K562 (cell line): ENCODE measurements at regions not wholly inside any gene's neighbourhood (a gene's known extent, or its start where the extent isn't known, plus 50 kb on each side); places are given as distances from the start of the nearest gene placed in this dataset.

Experiments
- ATAC-seq: fragments of 200-7000 bp; cut with Tn5 transposase; 3 replicates; pipeline ENCODE4 v1.9.1; 2020; ENCODE audit warnings: moderate library complexity
- BruUV-seq: library from RNA; stranded (reverse); fragments of 400-500 nt; replicated peaks from 2 replicates; lab custom pipeline; 2021; lab: Mats Ljungman, UMichigan
- CTCF ChIA-PET: fragments of 300-600 bp; formaldehyde crosslinking; extraction: SDS; loops from one replicate; lab custom pipeline; 2021; ENCODE audit warnings: low intra/inter-chr PET ratio; lab: Yijun Ruan, JAX
- POLR2A ChIA-PET: fragments of 300-600, 350-650 bp; sonication (Branson Sonifier 250); formaldehyde crosslinking; extraction: SDS; loops from one replicate; lab custom pipeline; 2021; ENCODE audit warnings: antibody characterized with exemption, inconsistent platforms; lab: Yijun Ruan, JAX
- DNase-seq, 4 experiments: peaks; one replicate each; pipeline versions ENCODE4 v3.0.0 to v3.0.0-alpha.2; 2011 to 2018; ENCODE audit warnings: low spot score in 3 of 4, mixed read lengths in 3 of 4; ENCODE audit errors: extremely low read depth in 1 of 4
- FAIRE-seq: peaks from 2 replicates; lab custom pipeline; 2011; peaks lifted over from hg19 to GRCh38; lab: Jason Lieb, UNC
- H2AFZ ChIP-seq: 2 replicates; pipeline ENCODE4 v1.6.0; 2011; ENCODE audit warnings: low read depth, low read length, control low read depth, inconsistent platforms
- H3K27ac ChIP-seq: fragments of 200-600 bp; 3 replicates; pipeline ENCODE4 v1.8.0; 2011; ENCODE audit warnings: low read depth, mild to moderate bottlenecking, control low read depth, inconsistent platforms, low read length, moderate library complexity, mixed read lengths; ENCODE audit errors: extremely low read depth
- H3K27me3 ChIP-seq, 2 experiments: fragments of 300-600 bp in 1 of 2; 2 replicates in 1 of 2; 3 replicates in 1 of 2; pipeline versions ENCODE4 v1.6.0 to v1.8.0; 2011; ENCODE audit warnings: inconsistent platforms in 2 of 2, low read length in 2 of 2, mild to moderate bottlenecking in 1 of 2, mixed read lengths in 1 of 2, moderate library complexity in 1 of 2; ENCODE audit not compliant: control insufficient read depth in 2 of 2, insufficient read depth in 2 of 2
- H3K36me3 ChIP-seq: fragments of 300-600 bp; 3 replicates; pipeline ENCODE4 v1.8.0; 2011; ENCODE audit warnings: mild to moderate bottlenecking, low read length, inconsistent platforms; ENCODE audit not compliant: control insufficient read depth, insufficient read depth
- H3K4me1 ChIP-seq, 2 experiments: fragments of 200-600 bp in 1 of 2; replicated peaks in 1 of 2; 2 replicates in 1 of 2; 3 replicates in 1 of 2; pipeline versions ENCODE4 v1.5.1 to v1.8.0; 2011; ENCODE audit warnings: inconsistent platforms in 2 of 2, low read length in 2 of 2, mild to moderate bottlenecking in 1 of 2, mixed read lengths in 1 of 2, moderate library complexity in 1 of 2; ENCODE audit not compliant: control insufficient read depth in 2 of 2, insufficient read depth in 2 of 2
- H3K4me2 ChIP-seq: 2 replicates; pipeline ENCODE4 v1.6.1; 2011; ENCODE audit warnings: low read length, control low read depth, inconsistent platforms, mixed read lengths; ENCODE audit not compliant: insufficient read depth
- H3K4me3 ChIP-seq: fragments of 200-600 bp; sonication (generic), shearing (Covaris generic); 2 replicates; pipeline ENCODE4 v1.5.1; 2016; ENCODE audit warnings: control low read depth, inconsistent platforms
- H3K79me2 ChIP-seq: fragments of 200-600 bp; 3 replicates; pipeline ENCODE4 v1.8.0; 2011; ENCODE audit warnings: low read length, inconsistent platforms; ENCODE audit not compliant: control insufficient read depth, insufficient read depth
- H3K9ac ChIP-seq, 2 experiments: 2 replicates each; pipeline versions ENCODE4 v1.6.0 to v1.6.1; 2011; ENCODE audit warnings: low read depth in 2 of 2, low read length in 2 of 2, control low read depth in 1 of 2, inconsistent platforms in 1 of 2, mild to moderate bottlenecking in 1 of 2, mixed read lengths in 1 of 2; ENCODE audit not compliant: insufficient read depth in 1 of 2
- H3K9me1 ChIP-seq: one replicate; pipeline ENCODE4 v1.6.0; 2011; ENCODE audit warnings: inconsistent platforms, mild to moderate bottlenecking, low read length, moderate library complexity; ENCODE audit not compliant: control insufficient read depth, insufficient read depth
- H3K9me3 ChIP-seq: replicated peaks from 2 replicates; pipeline ENCODE4 v1.5.1; 2011; ENCODE audit warnings: low read depth, low read length, inconsistent platforms; ENCODE audit not compliant: control insufficient read depth, insufficient read depth
- H4K20me1 ChIP-seq: replicated peaks from 2 replicates; pipeline ENCODE4 v1.6.1; 2011; ENCODE audit warnings: low read length, inconsistent platforms, mixed read lengths; ENCODE audit not compliant: control insufficient read depth, insufficient read depth
- CCNT2 ChIP-seq: IDR thresholded peaks from 2 replicates; pipeline ENCODE4 v1.6.1; 2011; ENCODE audit warnings: borderline replicate concordance, low read depth, mild to moderate bottlenecking, moderate library complexity, mixed read lengths, low read length; ENCODE audit not compliant: insufficient read length; ENCODE audit errors: extremely low read depth
- CEBPB ChIP-seq: fragments of 450-650 bp; IDR thresholded peaks from 2 replicates; pipeline ENCODE4 v1.6.1; 2016; ENCODE audit warnings: missing genetic modification characterization, missing compliant biosample characterization
- E2F5 ChIP-seq: sonication (generic); formaldehyde crosslinking; IDR thresholded peaks from 2 replicates; pipeline ENCODE4 v1.8.0; 2022; ENCODE audit warnings: mild to moderate bottlenecking, missing genetic modification reagents
- EZH2 ChIP-seq: IDR thresholded peaks from 2 replicates; pipeline ENCODE4 v1.6.1; 2012; ENCODE audit warnings: low read depth, mild to moderate bottlenecking, inconsistent platforms, low read length, borderline replicate concordance
- FOXJ2 ChIP-seq: fragments of 200-800 bp; sonication (Bioruptor generic); IDR thresholded peaks from 2 replicates; pipeline ENCODE4 v1.6.1; 2016; ENCODE audit warnings: missing genetic modification characterization, missing compliant biosample characterization
- HDAC3 ChIP-seq: fragments of 450-650 bp; IDR thresholded peaks from 2 replicates; pipeline ENCODE4 v1.6.1; 2018; ENCODE audit warnings: borderline replicate concordance, mild to moderate bottlenecking, moderate library complexity; ENCODE audit not compliant: partially characterized antibody
- HNRNPK ChIP-seq: fragments of 200-400 bp; formaldehyde crosslinking; IDR thresholded peaks from one replicate; pipeline ENCODE4 v1.6.1; 2018; ENCODE audit warnings: mild to moderate bottlenecking, low read depth, low read length; ENCODE audit not compliant: poor library complexity, severe bottlenecking
- ILF3 ChIP-seq: fragments of 450-650 bp; IDR thresholded peaks from 2 replicates; pipeline ENCODE4 v1.6.1; 2018; ENCODE audit warnings: antibody characterized with exemption, mild to moderate bottlenecking, moderate library complexity, borderline replicate concordance
- JUN ChIP-seq, 2 experiments: sonication (generic) in 1 of 2; formaldehyde crosslinking in 1 of 2; IDR thresholded peaks; 2 replicates each; pipeline versions ENCODE4 v1.6.1 to v1.8.0; 2012 to 2022; ENCODE audit warnings: borderline replicate concordance in 2 of 2, mild to moderate bottlenecking in 2 of 2, improper control_type of control experiment in 1 of 2, low read depth in 1 of 2, low read length in 1 of 2, missing genetic modification reagents in 1 of 2
- KLF16 ChIP-seq: IDR thresholded peaks from 2 replicates; pipeline ENCODE4 v1.6.1; 2016; ENCODE audit warnings: antibody characterized with exemption
- L3MBTL2 ChIP-seq: fragments of 450-650 bp; IDR thresholded peaks from 2 replicates; pipeline ENCODE4 v1.6.1; 2016; ENCODE audit warnings: mild to moderate bottlenecking, moderate library complexity
- MAZ ChIP-seq, 2 experiments: fragments of 450-650 bp in 1 of 2; sonication (generic) in 1 of 2; formaldehyde crosslinking; IDR thresholded peaks in 1 of 2; conservative IDR thresholded peaks in 1 of 2; 2 replicates each; pipeline versions ENCODE4 v1.4.0 to v1.5.0; 2020; ENCODE audit warnings: mild to moderate bottlenecking in 1 of 2, missing genetic modification reagents in 1 of 2
- MED1 ChIP-seq: sonication (generic); formaldehyde crosslinking; IDR thresholded peaks from 2 replicates; pipeline ENCODE4 v1.8.1; 2023; ENCODE audit warnings: missing genetic modification reagents, borderline replicate concordance
- NFIX ChIP-seq: fragments of 250-450 bp; sonication (Bioruptor Pico); IDR thresholded peaks from 2 replicates; pipeline ENCODE4 v1.4.0; 2020; ENCODE audit warnings: low read depth, mild to moderate bottlenecking, moderate library complexity
- POLR2AphosphoS2 ChIP-seq: IDR thresholded peaks from 2 replicates; pipeline ENCODE4 v1.6.1; 2012; ENCODE audit warnings: low read length, improper control_type of control experiment
- RFX5 ChIP-seq: IDR thresholded peaks from 2 replicates; pipeline ENCODE4 v1.6.1; 2011; ENCODE audit warnings: low read depth, mild to moderate bottlenecking, improper control_type of control experiment, low read length
- ZBTB43 ChIP-seq: sonication (generic); formaldehyde crosslinking; IDR thresholded peaks from 2 replicates; pipeline ENCODE4 v1.8.0; 2023; ENCODE audit warnings: mild to moderate bottlenecking, missing genetic modification reagents
- ZNF146 ChIP-seq: IDR thresholded peaks from one replicate; pipeline ENCODE4 v1.6.1; 2018; ENCODE audit warnings: missing compliant biosample characterization; ENCODE audit not compliant: unreplicated experiment
- ZNF263 ChIP-seq: sonication (generic); formaldehyde crosslinking; IDR thresholded peaks from 2 replicates; pipeline ENCODE4 v1.8.0; 2022; ENCODE audit warnings: mild to moderate bottlenecking, missing genetic modification reagents, borderline replicate concordance
- WGBS: fragments of 100-300 bp; shearing (Covaris generic); methylation state at CpG from one replicate; pipeline ENCODE4 v1.1.6; 2016; ENCODE audit warnings: low coverage, mixed read lengths; ENCODE audit not compliant: insufficient coverage; ENCODE audit errors: missing lambda C conversion rate; 5-methylcytosine and 5-hydroxymethylcytosine counted together
- in situ Hi-C: fragments of 300-500 bp; cut with MboI; formaldehyde crosslinking; loops from 4 replicates; pipeline ENCODE4 v1.15.0; 2018; ENCODE audit warnings: inconsistent platforms, mixed read lengths
- intact Hi-C: fragments of 100-400 bp; cut with micrococcal nuclease; formaldehyde crosslinking; loops from 2 replicates; pipeline ENCODE4 v1.14.2; 2022

- no peak for TF ChIP-seq ZBTB43 (CRISPR knock-in tag)
- no peak for TF ChIP-seq POLR2AphosphoS2
- TF ChIP-seq MED1: no peak
Observed at GRCh38 chr4:41396214-41396613, 139.5 kb downstream of the UCHL1 start (continued).

GRCh38 chr4:41396869-41397268 is 140.1 kb downstream of the UCHL1 start:
- CTCF ChIA-PET: no interaction called here
- WGBS: 0% methylated on average over 2 of the region's 2 CpGs
- Histone ChIP-seq H3K4me1 (no peaks in the 10 kb centered on the region), H3K4me2 (no peak overlapping the region), H3K4me3 (no peak overlapping the region), H3K9me1 (no peaks in the 10 kb centered on the region), H3K27ac (no peak overlapping the region), H4K20me1 (no peaks in the 10 kb centered on the region), H2AFZ (no peak overlapping the region), H3K27me3 (no peaks in the 10 kb centered on the region; a peak in 1 of 5 replicates), H3K9me3 (no peaks in the 10 kb centered on the region), H3K79me2 (no peaks in the 10 kb centered on the region), H3K9ac (no peak overlapping the region), H3K36me3 (no peaks in the 10 kb centered on the region)
- no TSS peak for BruUV-seq
- FAIRE-seq (no peak), ATAC-seq (no peak), DNase-seq (no peak)
- in situ Hi-C loops: no loop called here
- TF ChIP-seq CCNT2 (no peak), E2F5 (CRISPR knock-in tag) (no peak), JUN (IDR thresholded peaks at IDR 0.05; ENCODE audit: borderline replicate concordance, low read depth, low read length) (no peak), JUN (CRISPR knock-in tag; IDR thresholded peaks at IDR 0.05; ENCODE audit: borderline replicate concordance) (no peak), HNRNPK (no peak), ZNF146 (CRISPR knock-in tag) (no peak), L3MBTL2 (no peak), FOXJ2 (no peak), NFIX (CRISPR knock-in tag) (no peak), MAZ (CRISPR knock-in tag; conservative IDR thresholded peaks at IDR 0.05 in 1 of 2, IDR thresholded peaks at IDR 0.05 in 1 of 2) (no peak), RFX5 (no peak), KLF16 (no peak), CEBPB (no peak), EZH2 (no peak), ILF3 (no peak), ZNF263 (CRISPR knock-in tag) (no peak), HDAC3 (no peak)
- POLR2A ChIA-PET: no interaction called here
- intact Hi-C loops: no loop called here
